Limb (tissue), 2 donors: ENCODE measurements at regions not wholly inside any gene's neighbourhood (a gene's known extent, or its start where the extent isn't known, plus 50 kb on each side); places are given as distances from the start of the nearest gene placed in this dataset.
"Not testable (repeated sequence)": the region's sequence is repeated elsewhere in the genome, so short reads cannot be mapped to it uniquely, and the experiment has no call there.

Source experiments
- DNase-seq, 2 donors: peaks; one replicate each; pipeline ENCODE4 v3.0.0-alpha.2; 2016; ENCODE audit errors: extremely low spot score in 2 of 2

GRCh38 chr17:68135141-68135887 lies 99.8 kb downstream of the KPNA2 start:
- no peak for DNase-seq

DNA sequence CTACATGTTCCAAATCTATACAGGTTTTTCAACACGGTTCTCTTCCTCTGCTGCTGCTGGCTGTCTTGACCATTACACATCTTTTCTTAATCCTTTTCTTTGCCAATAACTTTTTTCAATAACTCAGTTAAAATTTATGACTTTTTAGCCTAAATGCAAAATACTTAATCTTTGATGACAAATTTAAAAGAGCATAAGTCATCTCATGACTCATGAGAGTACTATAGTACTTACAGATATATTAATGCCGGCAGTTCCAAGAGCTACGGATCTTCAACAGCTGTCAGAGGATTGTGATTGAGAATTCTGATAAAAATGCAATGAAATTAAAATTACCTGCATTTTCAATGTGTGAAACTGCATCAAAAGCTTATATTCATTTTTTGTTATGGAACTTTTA lies 105.5 kb downstream of the KPNA2 start:
- no peak for DNase-seq

- no peak for DNase-seq
These were observed 105.2 kb upstream of the AMZ2 start for GRCh38 chr17:68142595-68142994.

GRCh38 chr17:68143425-68143824 lies 104.4 kb upstream of the AMZ2 start:
- no peak for DNase-seq

DNA sequence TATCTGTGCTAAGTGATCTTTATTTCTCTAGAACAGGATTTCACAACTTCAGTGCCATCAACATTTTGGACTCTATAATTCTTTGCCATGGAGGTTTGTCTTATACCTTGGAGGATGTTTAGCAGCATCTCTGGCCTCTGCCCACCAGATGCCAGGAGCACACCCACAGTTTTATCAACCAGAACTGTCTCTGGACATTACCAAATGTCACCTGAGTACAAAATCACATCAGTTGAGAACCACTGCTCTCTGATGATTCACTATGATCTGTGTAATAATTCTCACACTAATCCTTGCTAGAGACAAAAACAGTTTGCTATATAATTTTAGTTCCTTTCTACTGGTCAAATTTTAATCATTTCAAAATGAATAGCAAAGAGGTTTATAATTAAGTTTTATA lies 102.8 kb upstream of the AMZ2 start:
- DNase-seq: no peak

DNA sequence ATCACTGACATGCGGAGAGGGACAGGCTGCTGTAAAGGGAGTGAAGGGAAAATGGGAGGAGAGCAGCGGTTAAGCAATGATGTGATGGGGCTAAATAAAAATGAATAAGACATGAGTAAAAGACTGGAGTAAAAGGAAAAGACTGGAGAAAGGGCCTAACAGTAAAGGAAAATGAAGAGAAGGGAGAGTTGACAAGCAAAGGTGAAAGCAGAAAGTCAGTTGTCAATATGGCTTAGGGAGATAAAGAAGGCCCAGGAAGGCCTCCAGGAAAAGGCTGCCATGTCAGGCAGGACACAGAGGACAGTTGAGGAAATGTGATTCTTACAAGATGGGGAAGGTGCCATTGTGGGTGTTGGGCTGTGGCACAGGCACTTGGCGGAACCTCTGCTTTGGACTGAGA lies 98.9 kb upstream of the AMZ2 start:
- no peak for DNase-seq

DNA sequence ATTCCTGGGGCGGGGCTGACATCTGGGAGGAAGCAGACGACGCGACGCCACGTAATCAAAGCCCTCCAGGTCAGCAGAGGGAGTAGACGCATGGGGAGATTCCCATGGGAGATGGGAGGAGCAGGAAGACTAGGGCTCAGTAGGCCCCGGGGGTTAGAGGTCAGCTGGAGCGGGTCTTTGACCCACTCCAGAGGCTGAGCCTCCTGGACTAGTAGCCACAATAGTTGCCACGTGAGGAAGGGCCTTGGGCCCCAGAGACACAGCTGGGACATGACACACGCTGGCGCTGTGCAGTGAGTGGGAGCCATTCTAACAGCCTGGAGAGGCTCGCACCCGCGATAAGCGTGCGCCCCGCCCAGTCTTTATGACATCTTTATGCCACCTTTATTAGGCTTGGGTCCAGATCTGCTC lies 95.7 kb upstream of the AMZ2 start:
- DNase-seq: no peak

GRCh38 chr17:68155692-68156091 lies 92.2 kb upstream of the AMZ2 start:
- no peak for DNase-seq

DNA sequence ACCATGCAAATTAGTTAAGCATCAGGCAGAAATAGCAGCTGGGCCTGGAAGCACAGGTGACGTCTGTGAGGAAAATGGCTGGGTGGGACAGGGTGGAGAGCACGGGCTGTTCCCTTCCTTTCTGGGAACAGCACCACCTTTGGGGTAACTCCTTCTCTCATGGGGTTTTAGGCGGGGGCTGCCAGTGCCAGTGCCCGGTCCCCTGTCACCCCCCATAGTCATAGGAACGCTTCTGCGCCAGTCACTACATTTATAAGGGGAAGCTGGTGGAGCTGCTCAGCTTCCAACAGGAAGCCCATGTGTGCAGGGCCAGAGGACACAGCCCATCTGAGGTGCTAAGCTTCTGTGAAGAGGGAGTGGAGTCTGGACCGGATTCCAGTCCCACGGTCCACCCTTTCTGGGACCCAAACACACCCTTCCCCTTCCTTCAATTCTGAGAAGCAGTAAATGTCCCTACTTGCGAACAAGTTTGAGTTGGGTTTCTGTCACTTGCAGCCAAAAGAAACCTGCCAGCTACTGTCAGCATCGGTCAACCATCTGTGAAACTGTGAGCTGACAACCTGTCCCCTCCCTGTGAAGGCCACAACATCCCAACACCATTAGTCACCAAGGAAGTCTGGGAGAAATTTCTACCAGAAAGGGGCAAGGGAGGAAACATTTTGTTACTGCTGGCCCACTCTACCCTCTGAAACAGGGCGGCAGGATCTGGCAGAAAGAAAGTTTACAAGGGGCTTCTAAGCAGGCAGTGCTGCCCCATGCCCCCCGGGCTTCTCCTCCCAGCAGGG lies 86.0 kb upstream of the AMZ2 start:
- DNase-seq: no peak

- not testable (repeated sequence) for DNase-seq
These were observed 79.3 kb upstream of the AMZ2 start for GRCh38 chr17:68168273-68169164.

DNA sequence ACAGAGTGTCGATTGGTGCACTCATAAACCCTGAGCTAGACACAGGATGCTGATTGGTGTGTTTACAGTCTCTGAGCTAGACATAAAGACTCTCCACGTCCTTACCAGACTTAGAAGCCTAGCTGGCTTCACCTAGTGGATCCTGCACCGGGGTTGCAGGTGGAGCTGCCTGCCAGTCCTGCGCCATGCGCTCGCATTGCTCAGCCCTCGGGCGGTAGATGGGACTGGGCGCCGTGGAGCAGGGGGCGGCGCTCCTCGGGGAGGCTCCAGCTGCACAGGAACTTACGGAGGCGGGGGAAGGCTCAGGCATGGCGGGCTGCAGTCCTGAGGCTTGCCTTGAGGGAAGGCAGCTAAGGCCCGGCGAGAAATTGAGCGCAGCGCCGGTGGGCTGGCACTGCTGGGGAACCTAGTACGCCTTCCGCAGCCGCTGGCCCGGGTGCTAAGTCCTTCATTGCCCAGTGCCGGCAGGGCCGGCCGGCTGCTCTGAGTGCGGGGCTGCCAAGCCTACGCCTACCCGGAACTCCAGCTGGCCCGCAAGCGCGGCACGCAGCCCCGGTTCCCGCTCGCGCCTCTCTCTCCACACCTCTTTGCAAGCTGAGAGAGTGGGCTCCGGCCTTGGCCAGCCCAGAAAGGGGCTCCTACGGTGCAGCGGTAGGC lies 78.5 kb upstream of the AMZ2 start:
- DNase-seq: not testable (repeated sequence)

- no peak for DNase-seq
These were observed 78.0 kb upstream of the AMZ2 start for GRCh38 chr17:68169840-68170239.

GRCh38 chr17:68170246-68170645 lies 77.6 kb upstream of the AMZ2 start:
- DNase-seq: no peak

- DNase-seq: peak; percentile 58 to 82
These were observed 75.3 kb upstream of the AMZ2 start for GRCh38 chr17:68172461-68172954.

DNA sequence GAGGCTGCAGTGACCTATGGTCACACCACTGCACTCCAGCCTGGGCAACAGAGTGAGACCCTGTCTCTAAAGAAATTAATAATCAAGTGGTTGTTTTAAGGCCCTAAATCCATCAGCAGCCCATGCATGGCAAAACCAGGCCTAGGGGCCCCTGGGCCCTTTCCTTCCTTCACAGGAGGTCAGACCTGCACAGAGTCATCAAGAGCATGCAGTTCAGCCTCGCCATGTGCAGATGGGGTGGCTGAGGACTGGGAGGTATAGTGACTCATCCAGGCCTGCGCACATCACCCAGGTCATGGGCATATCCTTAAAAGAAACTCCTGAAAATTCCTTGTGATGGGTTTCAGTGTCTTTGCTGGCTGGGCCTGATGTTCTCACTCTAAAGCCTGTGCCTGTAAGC lies 72.4 kb upstream of the AMZ2 start:
- DNase-seq: no peak

- no peak for DNase-seq
These were observed 71.9 kb upstream of the AMZ2 start for GRCh38 chr17:68175905-68176304.

- no peak for DNase-seq
These were observed 71.1 kb upstream of the AMZ2 start for GRCh38 chr17:68176718-68177117.

DNA sequence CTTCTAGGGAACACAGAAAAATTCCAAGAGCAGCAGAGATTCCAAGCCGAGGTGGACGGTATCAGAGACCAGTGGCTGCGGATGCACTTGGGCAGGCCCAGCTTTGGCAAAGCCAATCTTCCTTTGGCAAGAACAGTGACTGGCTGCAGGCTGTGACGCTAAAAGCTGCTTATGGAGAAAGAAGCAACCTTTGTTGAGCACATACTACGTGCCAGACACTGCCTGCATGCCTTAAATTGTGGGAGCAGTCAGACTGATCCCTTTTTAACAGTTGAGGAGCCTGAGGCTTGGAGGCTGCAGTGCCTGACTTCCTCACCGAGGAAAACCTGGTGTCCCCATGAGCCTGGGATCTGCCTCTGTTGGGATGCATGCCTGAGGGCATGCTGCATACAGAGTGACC lies 69.0 kb upstream of the AMZ2 start:
- no peak for DNase-seq

DNA sequence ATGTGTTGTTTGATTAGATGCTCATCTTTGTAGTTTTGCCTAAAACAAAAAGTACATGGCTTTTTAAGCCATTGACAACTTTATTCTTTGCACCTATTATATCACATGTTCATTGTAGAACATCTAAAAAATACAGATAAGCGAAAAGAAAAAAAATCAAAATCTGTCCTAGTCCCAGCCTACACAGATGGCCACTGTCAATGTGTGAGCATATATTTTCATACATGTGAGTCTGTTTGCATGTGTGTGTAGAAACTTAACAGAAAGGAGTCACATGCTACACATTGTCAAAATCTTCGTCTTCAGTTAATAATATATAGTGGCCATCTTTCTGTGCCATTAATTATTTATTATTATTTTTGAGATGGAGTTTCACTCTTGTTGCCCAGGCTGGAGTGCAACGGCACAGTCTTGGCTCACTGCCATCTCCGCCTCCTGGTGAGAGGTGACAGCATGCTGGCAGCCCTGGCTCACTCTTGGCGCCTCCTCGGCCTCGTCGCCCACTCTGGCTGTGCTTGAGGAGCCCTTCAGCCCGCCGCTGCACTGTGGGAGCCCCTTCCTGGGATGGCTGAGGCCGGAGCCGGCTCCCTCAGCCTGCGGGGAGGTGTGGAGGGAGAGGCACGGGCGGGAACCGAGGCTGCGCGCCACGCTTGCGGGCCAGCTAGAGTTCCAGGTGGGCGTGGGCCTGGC lies 68.5 kb upstream of the AMZ2 start:
- DNase-seq: no peak

DNA sequence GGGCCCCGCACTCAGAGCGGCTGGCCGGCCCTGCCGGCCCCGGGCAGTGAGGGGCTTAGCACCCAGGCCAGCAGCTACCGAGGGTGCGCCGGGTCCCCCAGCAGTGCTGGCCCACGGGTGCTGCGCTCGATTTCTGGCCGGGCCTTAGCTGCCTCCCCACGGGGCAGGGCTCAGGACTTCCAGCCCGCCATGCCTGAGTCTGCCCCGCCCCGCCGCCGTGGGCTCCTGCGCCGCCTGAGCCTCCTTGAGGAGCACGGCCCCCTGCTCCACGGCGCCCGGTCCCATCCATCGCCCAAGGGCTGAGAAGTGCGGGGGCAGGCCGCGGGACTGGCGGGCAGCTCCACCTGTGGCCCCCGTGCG lies 67.9 kb upstream of the AMZ2 start:
- DNase-seq: no peak

DNA sequence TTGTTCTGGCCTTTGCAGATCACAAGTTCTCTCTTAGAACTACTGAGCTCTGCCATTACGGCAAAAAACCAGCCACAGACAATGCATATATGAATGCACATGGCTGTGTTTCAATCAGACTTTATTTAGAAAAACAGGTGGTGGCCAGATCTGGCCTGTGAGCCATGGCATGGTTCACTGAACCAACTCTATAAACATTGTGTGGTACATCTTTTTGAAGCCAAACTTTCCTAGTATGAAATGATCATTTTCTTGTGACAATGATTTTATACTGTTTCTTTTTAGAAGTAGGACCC lies 65.9 kb upstream of the AMZ2 start:
- DNase-seq: no peak
